IPS DF 4.7 (cell line): ENCODE measurements at regions not wholly inside any gene's neighbourhood (a gene's known extent, or its start where the extent isn't known, plus 50 kb on each side); places are given as distances from the start of the nearest gene placed in this dataset.

Experiments used
- DNase-seq: peaks from one replicate; pipeline ENCODE4 v3.0.0-alpha.2; 2013; ENCODE audit warnings: low spot score; ENCODE audit errors: extremely low read depth

DNA sequence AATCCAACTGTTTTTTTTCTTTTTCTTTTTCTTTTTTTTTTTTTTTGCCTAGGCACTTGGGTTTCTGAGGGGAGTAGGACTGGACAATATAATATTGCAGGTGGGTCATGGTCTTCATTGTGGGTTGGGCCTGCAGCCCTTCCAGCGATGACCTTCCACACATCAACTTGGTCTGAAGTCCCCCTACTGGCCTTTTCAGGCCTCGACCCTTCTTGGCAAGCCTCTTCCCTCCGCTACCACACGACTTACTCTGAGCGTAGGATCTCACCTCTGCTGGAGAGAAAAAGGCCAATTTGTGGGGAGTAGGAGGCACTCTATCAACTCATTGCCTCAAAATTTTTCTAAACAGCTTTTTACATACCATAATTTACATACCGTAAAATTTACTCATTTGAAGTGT is 51.1 kb upstream of the GRIK3 start:
- DNase-seq = peak; percentile 30

DNA sequence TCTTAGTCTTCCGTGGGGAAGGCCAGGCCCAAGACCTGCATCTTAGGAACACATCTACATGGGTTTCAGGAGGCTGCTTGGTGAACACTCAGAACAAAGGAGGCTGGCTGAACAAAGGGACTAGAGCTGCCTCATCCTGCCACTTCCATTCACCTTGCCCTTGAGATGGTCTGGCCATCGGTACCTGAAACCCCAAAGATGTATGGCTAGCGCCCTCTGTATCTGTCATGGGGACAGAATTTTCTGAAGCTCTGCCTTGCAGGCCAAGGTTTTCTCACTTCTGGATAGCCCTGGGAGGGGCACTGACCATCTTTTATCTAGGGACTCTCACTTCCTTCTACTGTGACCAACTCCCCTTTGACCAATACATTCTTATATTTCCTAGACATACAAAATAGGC is 55.4 kb upstream of the GRIK3 start:
- DNase-seq = no peak

DNA sequence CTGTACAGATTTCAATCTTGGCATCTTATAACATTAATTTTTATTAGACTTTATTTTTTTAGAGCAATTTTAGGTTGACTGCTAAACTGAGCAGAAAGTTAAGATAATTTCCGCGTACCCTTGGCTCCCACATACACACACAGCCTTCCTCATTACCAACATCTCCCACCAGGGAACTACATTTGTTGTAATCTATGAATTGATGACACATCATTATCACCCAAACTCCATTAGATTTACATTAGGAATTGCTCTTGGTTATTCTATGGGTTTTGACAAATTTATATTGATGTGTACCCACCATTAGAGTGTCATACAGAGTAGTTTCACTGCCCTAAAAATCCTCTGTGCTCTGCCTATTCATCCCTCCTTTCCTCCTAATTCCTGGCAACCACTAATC is 56.4 kb upstream of the GRIK3 start:
- no peak for DNase-seq

DNA sequence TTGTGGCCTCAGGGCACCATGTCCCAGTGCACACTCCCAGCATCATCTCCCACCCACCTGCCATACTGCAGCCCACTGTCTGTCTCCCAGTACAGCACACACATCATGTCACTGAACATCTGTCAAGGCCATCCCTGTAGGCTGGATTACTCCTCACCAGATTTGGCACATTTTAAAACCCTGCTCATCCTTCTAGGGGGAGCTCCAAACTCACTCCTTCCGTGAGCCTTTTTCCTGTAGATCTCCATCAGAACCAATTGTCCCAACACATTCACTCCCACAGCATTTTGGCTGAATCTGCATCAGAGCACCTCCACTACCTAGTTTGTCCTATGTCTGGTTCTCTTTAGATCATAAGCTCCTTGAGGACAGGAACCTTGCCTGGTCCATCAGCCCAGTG is 58.6 kb upstream of the GRIK3 start:
- DNase-seq = no peak

DNA sequence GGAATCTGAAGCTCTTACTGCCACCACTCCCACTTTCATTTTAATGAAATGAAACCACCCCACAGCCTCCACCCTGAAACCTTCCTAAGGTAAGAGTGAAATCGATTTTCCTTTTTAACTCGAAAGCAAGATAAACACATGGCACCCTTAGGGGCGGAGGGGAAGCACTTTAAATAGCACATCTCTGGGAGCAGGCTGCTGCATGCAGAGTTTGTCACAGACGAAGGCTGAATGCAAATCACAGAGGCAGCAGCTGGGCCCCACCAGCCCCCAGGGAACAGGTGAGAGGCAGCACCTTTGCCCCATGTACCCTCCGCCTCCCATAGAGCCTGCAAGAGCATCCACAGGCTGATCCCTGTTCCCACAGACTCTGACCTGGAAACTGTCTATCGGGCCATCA is 60.0 kb upstream of the GRIK3 start:
- no peak for DNase-seq

DNA sequence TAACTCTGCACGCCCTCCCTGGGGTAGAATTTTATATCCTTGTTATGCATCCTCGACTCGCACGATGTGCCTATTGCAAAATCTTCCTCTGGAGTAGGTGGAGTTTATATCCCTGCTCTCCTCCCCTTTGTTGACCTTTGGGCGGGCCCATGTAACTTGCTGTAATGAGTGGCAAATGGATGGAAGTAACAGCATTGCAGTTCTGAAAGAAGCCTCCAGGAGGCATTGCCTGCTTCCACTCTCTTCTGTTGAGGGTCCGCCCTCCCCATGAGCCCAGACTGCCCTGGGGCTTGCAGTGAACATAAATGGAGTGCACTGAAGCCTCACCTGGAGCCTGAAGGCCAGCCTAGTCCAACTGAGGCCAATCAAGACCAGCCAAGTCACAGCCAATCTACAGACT is 62.2 kb upstream of the GRIK3 start:
- DNase-seq = peak; percentile 51

DNA sequence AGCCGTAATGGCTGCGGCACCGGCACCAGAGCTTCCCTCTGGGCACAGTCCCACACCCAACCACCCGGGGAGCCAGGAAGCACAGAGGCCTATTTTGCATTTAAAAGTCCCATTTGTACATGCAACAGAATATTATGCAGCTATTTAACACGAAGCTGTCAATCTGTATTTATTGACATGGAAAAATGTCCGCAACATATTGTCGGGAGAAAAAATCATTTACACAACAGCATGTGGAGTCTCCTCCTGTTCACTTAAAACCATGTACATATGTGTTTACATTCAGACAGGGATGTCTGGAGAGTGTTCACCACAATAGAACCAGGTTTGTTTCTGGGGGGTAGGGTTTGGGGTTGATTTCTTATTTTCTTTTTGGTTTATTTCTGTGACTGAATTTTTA is 63.4 kb upstream of the GRIK3 start:
- no peak for DNase-seq

DNA sequence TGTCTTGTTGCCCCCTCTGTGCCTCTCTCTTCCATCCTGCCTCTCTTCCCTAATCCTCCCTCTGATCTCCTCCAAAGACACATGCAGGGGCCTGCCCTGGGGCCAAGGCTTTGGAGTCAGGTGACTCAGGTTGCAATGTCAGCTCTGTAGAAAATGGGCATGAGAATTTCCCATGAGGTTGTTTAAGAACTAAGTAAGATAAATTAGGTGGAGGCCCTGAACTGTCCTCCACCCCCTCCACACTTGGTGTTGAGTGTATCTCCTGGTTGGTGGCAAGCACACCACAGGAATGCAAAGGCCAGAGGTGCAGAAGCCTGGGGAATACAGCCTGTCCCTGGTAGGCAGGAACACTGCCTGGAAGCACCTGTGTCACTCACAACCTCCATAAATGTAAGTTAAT is 63.9 kb upstream of the GRIK3 start:
- no peak for DNase-seq

DNA sequence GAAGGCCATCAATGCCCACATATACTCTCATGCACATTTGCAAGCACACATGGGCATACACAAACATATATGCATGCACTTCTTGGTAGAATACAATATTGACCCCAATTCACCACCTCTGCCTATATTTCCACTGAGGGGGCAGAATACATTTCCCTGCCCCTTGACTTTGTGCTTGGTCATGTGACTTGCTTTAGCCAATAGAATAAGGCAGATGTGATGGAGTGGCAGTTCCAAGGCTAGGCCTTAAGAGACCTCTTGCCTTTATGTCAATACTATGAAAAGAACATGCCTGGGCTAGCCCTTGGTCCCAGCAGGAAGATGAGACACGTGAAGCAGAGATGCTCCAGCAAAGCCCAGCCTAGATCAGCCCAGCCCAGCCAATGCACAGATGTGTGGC is 66.0 kb upstream of the GRIK3 start:
- no peak for DNase-seq

DNA sequence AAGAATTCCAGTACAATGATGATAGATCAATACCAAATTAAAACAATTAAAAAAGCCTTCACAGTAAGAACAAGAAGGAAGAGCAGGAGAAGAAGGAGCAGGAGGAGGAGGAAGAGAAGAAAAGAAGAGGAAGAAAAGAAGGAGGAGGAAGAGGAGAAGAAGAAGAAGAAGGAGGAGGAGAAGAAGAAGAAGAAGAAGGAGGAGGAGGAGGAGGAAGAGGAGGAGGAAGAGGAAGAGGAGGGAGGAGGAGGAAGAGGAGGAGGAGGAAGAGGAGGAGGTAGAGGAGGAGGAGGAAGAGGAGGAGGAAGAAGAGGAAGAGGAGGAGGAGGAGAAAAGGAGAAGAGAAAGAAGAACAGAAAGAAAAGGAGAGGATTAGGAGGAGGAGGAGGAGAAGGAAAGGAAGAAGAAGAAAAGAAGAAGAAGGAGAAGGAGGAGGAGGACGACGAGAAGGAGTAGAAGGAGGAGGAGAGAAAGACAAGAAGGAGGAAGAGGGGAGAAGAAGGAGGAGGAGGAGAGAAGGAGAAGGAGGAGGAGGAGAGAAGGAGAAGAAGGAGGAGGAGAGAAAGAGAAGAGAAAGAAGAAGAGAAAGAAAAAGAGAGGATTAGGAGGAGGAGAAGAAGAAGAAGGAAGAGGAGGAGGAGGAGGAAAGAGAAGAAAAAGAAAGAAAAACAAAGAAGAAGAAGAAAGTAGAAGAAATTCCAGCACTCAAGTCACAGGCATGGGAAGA is 68.5 kb upstream of the GRIK3 start:
- no peak for DNase-seq

DNA sequence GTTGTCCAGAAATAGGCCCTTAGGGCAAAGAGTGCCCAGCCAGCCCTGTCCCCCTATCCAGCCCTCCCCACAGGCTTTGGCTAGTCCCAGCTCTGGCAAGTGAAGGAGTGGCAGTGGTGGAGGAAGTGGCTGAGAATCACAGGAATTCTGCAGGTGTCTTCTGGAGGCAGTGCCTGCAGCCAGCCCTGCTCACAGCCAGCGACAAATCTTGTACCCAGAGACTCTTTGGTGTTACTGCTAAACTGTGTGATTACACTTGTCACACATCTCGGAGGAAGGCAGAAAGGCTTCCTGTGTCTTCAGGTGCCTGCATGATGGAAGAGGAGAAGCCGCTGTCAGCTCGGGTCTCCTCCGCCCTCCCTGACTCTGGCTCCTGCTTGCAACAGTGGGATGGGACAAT is 71.6 kb upstream of the GRIK3 start:
- no peak for DNase-seq

DNA sequence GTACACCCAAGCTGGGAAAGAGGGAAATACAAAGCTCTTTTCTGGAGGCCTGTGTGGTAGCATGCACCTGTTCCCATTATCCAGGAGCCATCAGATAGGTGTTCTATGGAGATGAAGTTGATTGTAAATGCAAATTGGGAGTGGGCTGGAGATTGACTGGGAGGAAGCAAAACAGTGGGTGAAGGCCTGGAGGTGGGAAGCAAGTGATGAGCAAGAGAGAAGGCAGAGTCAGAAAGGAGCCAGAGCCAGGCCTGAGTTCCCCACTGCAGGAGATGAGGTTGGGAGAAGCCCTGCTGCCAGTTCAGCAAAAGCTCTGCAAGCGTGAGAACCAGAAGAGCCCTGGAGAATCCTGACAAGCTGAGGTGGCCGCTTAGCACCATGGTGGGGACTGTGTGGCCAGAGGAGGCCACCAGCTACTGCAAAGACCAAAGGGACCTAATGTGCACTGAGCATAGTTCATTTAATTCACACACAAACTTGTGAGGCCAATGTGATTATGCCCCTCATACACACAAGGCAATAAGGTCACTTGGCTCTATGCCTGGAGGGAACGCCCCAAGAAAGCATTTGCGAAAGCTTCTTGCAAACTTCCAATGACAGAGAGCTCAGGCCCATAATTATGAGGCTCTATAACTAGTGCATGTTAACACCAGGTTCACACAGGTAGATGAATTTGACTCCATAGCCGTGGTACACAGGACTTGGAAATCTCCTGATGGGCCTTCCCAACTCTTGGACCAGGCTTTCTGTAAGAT is 73.0 kb upstream of the GRIK3 start:
- DNase-seq = no peak

DNA sequence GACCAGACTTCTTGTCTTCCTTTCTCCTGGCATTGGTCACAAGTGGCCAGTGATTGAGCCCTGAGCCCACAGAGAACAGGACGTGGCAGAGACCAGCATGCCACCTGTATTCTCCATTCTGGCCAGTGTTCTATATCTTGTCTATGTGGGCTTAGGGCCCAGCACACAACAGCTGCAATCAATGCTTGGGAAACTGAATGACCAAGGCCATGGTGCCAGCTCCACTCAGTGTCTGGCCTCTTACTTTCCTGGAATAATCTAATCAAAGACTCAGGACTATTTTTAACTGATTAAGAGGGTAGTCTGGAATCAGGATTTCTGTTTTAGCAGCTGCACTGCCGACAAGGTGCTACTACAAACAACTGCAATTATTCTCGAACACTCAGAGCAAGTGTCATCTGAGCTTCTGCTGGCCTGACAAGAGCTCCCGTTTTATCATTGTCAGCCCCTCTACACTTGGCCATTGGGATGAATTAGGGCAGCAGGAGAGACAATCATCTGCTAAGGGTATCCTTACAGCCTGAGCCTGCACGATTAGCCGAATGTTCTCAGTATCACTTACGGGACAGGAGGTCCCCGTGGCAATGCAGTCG is 74.4 kb upstream of the GRIK3 start:
- DNase-seq = no peak

DNA sequence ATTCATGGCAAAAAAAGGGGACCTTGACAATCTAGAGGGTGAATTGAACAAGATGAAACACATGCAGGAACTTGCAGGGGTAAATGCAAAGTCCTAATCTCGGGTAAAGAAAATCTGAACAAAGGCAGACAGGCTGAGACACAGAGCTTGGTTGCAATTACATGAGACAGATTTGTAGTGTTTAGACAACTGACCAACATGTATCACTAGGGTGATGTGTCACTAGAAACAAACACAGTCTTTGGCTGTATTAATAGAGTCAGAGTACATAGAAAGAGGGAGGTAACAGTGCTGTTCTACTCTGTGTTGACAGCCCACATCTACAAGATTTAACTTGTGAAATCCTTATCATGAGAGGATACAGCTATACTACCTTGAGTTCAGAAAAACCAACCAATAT is 78.1 kb upstream of the GRIK3 start:
- DNase-seq = no peak

DNA sequence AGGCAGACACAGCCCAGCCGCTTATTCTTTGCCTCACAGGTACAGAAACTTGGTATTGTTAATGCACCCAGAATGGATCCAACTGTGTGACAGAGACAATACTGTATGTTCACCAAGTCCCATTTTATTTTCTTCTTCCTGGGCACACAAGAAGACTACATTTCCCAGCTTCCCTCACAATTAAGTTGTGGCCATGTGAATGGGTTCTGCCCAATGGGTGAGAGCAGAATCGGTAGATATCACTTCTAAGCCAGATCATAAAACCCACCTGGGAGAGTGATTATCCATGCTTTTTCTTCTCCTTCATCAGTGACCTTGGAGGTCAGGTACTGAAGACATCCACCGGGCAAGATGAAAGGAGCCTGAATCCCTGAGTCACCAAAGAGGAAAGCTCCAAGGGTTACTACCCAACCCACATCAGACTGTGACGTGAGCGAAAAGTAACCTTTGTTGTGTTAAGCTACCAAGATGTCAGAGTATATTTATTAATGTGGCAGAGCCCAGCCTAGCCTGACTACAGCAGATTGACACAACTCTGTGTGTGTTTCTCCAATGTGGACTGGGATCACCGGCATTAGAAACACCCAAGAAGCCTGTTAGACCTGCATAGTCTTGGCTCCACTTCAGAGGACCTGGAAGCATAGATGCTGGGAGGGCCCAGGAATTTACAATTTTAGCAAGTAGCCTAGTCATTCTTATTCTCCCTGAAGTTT is 79.1 kb upstream of the GRIK3 start:
- no peak for DNase-seq

DNA sequence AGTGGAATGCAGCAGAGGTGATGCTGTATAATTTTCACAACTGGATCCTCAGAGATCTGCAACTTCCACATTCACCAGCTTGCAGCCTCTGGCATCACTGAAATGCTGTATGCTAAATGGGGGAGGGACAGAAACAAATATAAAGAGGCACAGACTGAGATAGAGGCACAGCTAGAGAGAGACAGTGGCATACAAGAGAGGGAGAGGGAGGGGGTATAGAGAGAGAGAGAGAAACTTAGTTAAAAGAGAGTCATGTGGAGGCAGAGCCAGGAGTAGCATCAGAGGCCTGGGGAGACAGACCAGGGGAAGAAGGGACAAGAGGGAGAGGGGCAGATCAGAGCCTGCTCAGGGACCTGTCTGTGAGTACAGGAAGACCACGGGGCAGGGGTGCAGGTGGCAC is 84.5 kb upstream of the GRIK3 start:
- no peak for DNase-seq

DNA sequence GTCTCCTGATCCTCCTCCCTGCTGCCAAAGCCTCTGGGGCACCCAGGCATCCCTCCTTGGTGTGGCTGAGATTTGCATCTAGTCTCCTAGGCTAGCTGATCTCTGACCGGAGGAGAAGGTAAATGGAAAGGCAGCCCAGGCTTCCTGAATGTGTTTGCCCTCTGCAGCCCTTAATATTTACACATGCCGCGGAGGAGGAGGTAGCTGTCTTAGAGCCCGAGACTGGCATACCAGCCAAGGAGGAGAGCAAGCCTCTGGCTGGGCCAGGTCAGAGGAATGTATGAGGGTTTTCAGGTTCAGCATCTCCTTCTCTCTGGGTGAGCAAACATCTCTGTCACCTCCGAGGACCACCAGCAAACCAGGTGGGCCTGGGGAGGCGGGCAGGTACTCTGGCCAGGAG is 86.0 kb upstream of the GRIK3 start:
- no peak for DNase-seq

DNA sequence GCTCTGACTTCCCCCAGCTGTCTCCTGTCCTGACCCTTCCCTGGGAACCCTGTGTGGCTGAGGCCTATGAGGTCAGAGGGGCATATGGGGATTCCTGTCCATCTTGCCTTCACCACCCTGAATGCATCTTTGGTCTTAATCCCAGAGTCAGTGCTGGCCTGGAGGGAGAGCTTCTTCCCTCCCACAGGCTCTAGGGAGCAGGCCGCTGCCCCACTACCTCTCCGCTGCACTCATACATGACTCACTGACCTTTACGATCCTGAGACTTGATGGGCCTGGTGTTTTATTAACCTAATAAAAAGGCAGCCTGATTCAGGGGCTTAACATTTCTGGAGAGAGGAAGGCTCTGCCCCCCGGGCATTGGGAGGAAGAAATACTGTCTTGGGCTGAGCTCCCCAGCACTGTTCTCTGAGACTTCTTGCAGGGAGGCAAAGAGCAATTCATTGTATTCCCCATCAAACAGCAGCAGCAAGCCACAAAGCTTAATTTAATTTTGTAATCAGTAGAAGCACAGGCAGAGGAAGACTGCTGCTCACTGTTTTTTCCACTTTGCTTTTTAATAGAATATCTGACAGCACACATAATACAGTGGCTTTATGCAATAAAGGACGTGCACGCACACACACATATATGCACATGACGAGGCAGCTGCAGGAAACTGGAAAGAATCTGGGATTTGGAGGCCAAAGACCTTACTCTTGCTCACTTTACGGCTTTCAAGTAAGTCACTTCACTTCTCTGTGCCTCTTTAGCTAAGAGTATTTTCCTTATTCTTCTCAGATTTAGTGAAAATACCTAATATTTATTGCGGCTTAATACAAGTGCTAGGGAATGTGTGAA is 89.2 kb upstream of the GRIK3 start:
- DNase-seq = no peak

DNA sequence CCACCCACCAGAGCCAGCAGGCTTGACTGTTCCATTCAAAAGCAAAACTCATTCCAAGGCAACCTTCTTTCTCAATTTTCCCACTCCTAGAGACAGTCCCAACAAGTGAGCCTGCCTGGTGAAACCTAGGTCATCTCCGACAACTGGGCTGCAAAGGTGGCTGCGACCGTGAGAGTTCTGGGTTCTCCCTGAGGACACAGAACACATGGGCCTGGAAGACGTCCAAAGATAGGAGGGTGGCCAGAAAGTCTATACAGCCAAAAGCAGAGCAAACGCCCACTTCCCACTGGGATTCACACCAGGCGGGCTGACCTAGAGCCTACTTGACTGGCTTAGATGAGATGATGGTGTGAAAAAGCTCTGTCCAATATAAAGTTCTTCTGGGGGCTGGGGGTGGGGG is 90.2 kb upstream of the GRIK3 start:
- DNase-seq = no peak

DNA sequence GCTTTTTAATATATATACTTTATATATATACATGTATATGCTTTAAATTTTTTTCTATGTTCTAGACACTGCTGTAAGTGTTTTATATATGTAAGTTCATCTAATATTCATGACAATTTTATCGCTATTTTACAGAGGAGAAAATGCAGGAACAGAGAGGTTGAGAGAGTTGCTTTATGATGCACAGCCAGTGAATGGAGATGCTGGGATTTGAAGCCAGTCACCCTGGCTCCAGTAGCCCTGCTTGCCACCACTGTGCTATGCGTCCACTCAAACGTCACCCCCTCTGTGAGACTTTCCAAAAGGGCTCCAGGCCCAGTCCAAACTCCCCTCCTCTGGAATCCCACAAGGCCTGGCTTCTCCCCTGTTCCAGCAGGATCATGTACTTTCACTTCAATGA is 91.0 kb upstream of the GRIK3 start:
- no peak for DNase-seq

DNA sequence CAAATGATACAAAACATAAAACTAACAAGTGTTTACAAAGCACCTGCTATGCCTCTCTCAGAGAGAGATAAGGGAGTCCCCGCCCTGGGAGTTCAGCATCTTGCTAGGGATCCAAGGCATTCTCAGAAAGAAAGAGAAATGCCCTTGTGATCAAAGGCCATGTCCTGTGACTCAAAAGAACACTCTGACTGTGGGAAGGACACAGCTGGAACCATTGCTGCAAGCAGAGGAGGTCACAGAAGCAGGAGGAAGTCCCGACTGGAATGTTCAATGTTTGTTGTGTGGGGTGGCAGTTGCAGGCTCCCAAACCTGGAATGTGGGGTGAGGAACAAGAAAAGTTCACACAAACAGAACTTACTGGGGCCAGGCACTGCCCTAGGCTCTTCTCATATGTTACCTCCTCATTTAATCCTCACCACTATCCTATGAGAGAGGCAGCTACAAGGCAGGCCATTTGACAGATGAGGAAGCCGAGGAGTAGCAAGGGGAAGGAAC is 93.0 kb upstream of the GRIK3 start:
- no peak for DNase-seq
